Right lobe of liver (tissue), 4 donors: ENCODE measurements at regions not wholly inside any gene's neighbourhood (a gene's known extent, or its start where the extent isn't known, plus 50 kb on each side); places are given as distances from the start of the nearest gene placed in this dataset.

ENCODE experiments used
- POLR2A ChIP-seq: fragments of 450-650 bp; IDR thresholded peaks from one replicate; pipeline ENCODE4 v1.6.1; 2017; ENCODE audit warnings: antibody characterized with exemption, mild to moderate bottlenecking
- TF ChIP-seq, protein P1 (sequence below), 4 donors: fragments of 200-600 bp in 3 of 4; fragments of 450-650 bp in 1 of 4; IDR thresholded peaks; one replicate each; pipeline versions ENCODE4 v1.5.1 to v1.8.0; 2016 to 2022; ENCODE audit warnings: antibody characterized with exemption in 4 of 4, mild to moderate bottlenecking in 2 of 4
- donor health status: DM: no; HTN: no; CAD: no.
- donor health status: DM: no; HTN: no; CAD: no.
- donor health status: DM: no; HTN: yes; CAD: no.

DNA sequence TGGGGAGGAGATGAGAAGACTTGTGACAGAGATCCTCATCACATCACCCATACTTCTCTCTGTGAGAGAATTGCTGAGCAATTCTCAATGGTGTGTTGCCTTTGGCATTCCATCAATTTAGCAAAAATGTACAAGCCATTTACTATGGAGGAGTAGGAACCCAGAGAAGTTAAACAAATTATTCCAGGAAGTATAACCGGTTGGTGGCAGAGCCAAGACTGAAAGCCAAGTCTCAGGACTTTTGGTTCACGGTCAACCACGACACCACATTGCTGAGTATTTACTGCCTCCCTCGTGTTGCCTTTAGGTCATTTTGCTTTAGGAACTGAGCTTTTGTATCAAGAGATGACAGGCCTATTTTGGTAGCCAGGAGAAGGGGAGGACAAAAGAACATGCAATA is 88.0 kb upstream of the ELMO1 start:
- TF ChIP-seq, protein P1, sequence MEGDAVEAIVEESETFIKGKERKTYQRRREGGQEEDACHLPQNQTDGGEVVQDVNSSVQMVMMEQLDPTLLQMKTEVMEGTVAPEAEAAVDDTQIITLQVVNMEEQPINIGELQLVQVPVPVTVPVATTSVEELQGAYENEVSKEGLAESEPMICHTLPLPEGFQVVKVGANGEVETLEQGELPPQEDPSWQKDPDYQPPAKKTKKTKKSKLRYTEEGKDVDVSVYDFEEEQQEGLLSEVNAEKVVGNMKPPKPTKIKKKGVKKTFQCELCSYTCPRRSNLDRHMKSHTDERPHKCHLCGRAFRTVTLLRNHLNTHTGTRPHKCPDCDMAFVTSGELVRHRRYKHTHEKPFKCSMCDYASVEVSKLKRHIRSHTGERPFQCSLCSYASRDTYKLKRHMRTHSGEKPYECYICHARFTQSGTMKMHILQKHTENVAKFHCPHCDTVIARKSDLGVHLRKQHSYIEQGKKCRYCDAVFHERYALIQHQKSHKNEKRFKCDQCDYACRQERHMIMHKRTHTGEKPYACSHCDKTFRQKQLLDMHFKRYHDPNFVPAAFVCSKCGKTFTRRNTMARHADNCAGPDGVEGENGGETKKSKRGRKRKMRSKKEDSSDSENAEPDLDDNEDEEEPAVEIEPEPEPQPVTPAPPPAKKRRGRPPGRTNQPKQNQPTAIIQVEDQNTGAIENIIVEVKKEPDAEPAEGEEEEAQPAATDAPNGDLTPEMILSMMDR (IDR thresholded peaks at IDR 0.05) = no peak
- TF ChIP-seq POLR2A = no peak
